ENCODE measurements at regions not wholly inside any gene's neighbourhood (a gene's known extent, or its start where the extent isn't known, plus 50 kb on each side); places are given as distances from the start of the nearest gene placed in this dataset.
"Not testable (repeated sequence)": the region's sequence is repeated elsewhere in the genome, so short reads cannot be mapped to it uniquely, and the experiment has no call there.

DNA sequence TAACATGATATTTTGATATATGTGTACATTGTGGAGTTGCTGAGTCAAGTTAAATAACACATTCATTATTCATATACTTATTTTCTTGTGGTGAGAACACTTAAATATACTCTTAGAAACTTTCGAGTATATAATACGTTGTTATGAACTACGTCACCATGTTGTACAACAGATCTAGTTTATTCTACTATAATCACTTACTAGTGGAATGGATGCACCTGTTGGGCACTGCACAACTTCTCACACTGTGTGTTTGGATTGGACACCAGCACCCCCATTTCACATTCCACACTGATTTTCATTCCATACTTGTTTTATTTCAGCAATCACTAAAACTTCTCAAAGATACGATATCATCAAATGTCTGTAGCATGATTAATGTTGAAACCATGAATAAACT lies 407.3 kb downstream of the RPS24 start:
- CTCF ChIA-PET = no interaction called here
- H3K27ac ChIP-seq (ENCODE audit: low read depth, low read length) = no peak overlapping the region
- H3K27me3 ChIP-seq (ENCODE audit: control insufficient read depth, insufficient read depth, low read length) = peaks cover 7% of the 10 kb centered on the region
- DNase-seq (ENCODE audit: low read depth, low spot score) = no peak
- TF ChIP-seq, protein P1, sequence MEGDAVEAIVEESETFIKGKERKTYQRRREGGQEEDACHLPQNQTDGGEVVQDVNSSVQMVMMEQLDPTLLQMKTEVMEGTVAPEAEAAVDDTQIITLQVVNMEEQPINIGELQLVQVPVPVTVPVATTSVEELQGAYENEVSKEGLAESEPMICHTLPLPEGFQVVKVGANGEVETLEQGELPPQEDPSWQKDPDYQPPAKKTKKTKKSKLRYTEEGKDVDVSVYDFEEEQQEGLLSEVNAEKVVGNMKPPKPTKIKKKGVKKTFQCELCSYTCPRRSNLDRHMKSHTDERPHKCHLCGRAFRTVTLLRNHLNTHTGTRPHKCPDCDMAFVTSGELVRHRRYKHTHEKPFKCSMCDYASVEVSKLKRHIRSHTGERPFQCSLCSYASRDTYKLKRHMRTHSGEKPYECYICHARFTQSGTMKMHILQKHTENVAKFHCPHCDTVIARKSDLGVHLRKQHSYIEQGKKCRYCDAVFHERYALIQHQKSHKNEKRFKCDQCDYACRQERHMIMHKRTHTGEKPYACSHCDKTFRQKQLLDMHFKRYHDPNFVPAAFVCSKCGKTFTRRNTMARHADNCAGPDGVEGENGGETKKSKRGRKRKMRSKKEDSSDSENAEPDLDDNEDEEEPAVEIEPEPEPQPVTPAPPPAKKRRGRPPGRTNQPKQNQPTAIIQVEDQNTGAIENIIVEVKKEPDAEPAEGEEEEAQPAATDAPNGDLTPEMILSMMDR (IDR thresholded peaks at IDR 0.05; ENCODE audit: low read depth, low read length) = no peak
- no peak overlapping the region for H3K4me3 ChIP-seq (ENCODE audit: low read depth, low read length)
- no peaks in the 10 kb centered on the region for H3K9me3 ChIP-seq (ENCODE audit: control insufficient read depth, insufficient read depth, low read length)
- POLR2A ChIA-PET = no interaction called here

DNA sequence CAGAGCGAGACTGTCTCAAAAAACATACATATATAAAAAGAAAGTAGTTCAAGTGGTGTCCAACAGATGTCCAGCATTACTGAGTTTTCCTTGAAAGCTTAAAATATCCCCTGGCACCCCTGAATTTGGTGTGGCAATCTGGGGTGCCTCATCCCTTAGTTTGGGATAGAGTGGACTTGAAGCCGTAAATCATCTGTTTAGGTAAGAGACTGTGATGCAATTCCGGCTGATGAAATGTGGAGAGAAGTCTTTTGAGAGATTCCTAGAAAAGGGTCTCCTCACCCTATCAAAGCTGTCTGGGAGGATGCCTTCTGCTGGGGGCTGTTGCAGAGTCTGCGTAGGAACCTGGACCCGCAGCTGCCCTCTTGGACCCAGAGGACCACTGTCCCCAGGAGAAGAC lies 408.0 kb downstream of the RPS24 start:
- ChIA-PET CTCF (no interaction called here), POLR2A (no interaction called here)
- DNase-seq (ENCODE audit: low read depth, low spot score) = no peak
- Histone ChIP-seq H3K4me3 (ENCODE audit: low read depth, low read length) (no peak overlapping the region), H3K27ac (ENCODE audit: low read depth, low read length) (no peak overlapping the region), H3K9me3 (ENCODE audit: control insufficient read depth, insufficient read depth, low read length) (no peaks in the 10 kb centered on the region), H3K27me3 (ENCODE audit: control insufficient read depth, insufficient read depth, low read length) (peaks cover 7% of the 10 kb centered on the region)
- TF ChIP-seq, protein P1 (IDR thresholded peaks at IDR 0.05; ENCODE audit: low read depth, low read length) = no peak

DNA sequence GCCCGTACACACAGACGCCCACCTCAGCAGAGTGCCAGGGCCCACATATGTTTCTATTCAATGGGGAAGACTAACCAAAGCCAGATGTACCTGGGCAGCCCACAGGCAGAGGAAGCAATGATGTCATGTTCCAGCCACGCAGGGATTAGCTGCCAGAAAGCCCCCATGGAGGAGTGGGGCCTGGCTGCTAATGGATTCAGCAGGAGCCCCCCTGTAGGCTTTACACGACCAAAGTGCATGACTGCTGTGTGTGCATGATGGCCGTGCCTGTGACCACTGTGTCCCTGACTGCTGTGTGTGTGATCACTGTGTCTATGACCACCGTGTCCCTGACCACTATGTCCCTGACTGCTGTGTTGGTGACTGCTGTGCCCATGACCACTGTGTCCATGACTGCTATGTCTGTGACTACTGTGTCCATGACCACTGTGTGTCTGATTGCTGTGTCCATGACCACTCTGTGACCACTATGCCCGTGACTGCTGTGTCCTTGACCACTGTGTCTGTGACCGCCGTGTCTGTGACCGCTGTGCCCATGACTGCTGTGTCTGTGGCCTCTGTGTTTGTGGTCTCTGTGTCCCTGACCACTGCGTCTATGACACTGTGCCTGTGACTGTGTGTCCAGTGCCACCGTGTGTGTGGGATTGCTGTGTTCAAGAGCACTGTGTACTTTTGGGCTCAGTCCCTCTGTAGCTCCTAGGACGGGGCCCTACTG lies 409.3 kb downstream of the RPS24 start:
- ChIA-PET CTCF (no interaction called here), POLR2A (no interaction called here)
- no peak overlapping the region for H3K27ac ChIP-seq (ENCODE audit: low read depth, low read length)
- no peak overlapping the region for H3K4me3 ChIP-seq (ENCODE audit: low read depth, low read length)
- H3K9me3 ChIP-seq (ENCODE audit: control insufficient read depth, insufficient read depth, low read length) = no peaks in the 10 kb centered on the region
- no peaks in the 10 kb centered on the region for H3K27me3 ChIP-seq (ENCODE audit: control insufficient read depth, insufficient read depth, low read length)
- TF ChIP-seq, protein P1 (IDR thresholded peaks at IDR 0.05; ENCODE audit: low read depth, low read length) = no peak
- no peak for DNase-seq (ENCODE audit: low read depth, low spot score)

DNA sequence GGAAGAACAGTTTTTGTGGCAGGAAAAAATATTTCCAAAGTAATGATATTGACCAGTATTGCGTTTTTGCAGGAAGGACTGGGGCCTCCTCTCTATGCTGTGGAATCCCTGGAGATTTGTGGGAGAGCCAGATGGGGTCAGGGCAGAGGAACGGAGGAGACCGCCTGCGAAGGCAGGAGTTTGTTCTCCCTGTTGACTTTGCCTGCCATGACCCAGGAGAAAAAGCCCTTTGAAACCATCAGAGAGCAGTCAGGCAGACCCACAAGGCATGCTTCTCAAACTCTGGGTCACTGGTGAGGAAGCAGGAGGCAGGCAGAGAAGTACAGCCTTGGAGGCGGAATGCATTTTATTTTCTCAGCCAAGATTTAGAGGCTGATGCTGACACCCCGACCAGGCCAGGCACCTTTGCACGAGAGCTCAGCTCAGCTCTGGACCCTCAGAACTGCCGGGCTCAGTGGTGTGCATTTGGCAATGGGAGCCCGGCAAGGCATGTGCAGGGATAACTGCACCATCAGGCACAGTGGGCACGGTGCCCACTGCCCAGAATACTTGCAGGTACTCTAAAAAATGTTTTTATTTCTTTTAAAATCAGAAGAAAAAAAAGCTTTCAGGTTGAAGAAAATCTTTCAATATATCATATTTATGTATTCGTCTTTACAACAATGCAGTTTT lies 410.4 kb downstream of the RPS24 start:
- ChIA-PET POLR2A (no interaction called here), CTCF (interaction anchor here (0.6 kb wide), 1 partner anchor 754 kb away, joined by 4 read pairs; no protein-coding TSS in a partner anchor)
- Histone ChIP-seq H3K9me3 (ENCODE audit: control insufficient read depth, insufficient read depth, low read length) (no peaks in the 10 kb centered on the region; the same call in 1 of the 2 replicates), H3K27ac (ENCODE audit: low read depth, low read length) (no peak overlapping the region), H3K4me3 (ENCODE audit: low read depth, low read length) (no peak overlapping the region), H3K27me3 (ENCODE audit: control insufficient read depth, insufficient read depth, low read length) (no peaks in the 10 kb centered on the region)
- no peak for DNase-seq (ENCODE audit: low read depth, low spot score)
- TF ChIP-seq, protein P1 (IDR thresholded peaks at IDR 0.05; ENCODE audit: low read depth, low read length) = no peak

DNA sequence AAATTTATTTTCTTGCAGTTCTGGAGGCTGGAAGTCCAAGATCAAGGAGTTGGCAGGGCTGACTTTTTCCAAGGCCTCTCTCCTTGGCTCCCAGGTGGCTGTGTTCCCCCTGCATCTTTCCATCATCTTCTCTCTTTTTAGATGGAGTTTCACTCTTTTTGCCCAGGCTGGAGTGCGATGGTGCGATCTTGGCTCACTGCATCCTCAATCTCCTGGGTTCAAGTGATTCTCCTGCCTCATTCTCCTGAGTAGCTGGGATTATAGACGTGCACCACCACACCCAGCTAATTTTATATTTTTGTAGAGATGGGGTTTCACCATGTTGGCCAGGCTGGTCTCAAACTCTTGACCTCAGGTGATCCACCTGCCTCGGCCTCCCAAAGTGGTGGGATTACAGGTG lies 411.1 kb downstream of the RPS24 start:
- H3K9me3 ChIP-seq (ENCODE audit: control insufficient read depth, insufficient read depth, low read length); H3K27me3 ChIP-seq (ENCODE audit: control insufficient read depth, insufficient read depth, low read length); POLR2A ChIA-PET; H3K27ac ChIP-seq (ENCODE audit: low read depth, low read length); CTCF ChIA-PET; H3K4me3 ChIP-seq (ENCODE audit: low read depth, low read length); DNase-seq (ENCODE audit: low read depth, low spot score): not testable (repeated sequence)
